Activated CD8-positive, alpha-beta memory T cell treated with anti-CD3 and anti-CD28 coated beads for 24 hours (primary cell): ENCODE measurements at regions not wholly inside any gene's neighbourhood (a gene's known extent, or its start where the extent isn't known, plus 50 kb on each side); places are given as distances from the start of the nearest gene placed in this dataset.

ENCODE experiments used
- DNase-seq: peaks from one replicate; pipeline ENCODE4 v3.0.0-alpha.2; 2020

DNA sequence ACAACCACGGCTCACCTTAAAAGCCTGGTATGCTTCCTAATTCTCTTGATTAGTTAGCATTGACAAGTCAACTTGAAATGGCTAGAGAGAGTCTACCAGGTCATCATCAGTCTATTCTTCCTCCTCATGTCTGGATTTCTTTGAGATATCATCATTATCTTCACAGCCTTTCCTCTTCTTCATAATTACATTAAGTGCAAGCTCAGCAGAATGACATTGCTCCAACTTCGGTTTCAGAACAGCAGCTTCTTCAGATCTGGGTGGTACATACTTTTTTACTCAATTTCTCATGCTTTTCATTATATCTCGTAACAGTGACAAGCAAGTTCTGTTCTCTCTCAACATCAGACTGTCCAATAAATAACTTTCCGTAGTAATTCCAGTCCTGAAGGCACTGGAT lies 337.5 kb upstream of the TENM3 start:
- DNase-seq, result no peak

DNA sequence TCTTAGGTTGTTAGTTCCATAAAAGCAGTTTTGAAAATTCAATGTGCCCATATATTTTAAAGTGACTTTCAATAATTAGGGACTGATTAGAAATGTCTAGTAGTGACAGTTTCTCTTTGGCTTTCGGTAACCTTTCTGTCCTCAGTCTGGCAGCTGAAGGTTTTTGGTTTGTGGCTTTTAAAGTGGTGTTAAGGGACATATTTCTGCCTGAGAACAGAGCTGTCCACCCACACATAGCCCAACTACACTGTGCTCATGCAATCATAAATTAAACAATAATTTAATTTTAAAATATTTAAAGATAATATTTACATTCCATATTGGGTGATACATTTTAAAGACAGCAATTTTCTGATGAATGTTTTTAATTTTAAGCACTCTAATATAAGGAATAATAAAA lies 335.0 kb upstream of the TENM3 start:
- DNase-seq, result no peak

DNA sequence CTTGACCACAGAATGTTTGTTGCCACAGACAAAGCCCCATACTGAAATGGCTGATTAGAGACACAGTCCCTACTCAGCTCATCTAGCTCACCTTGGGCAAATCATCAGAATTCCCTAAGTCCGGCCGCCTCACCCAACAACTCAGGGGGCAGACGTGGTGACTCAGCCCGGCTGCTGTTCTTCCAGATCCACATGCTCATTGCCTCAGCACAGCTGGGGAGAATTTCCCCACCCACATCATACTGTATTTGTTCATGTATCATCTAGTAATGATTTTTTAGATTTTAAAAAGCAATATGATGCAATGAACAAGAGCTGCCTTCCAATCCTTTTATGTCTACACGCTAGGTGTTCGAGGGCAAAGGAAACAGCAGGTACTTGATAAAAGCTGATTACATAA lies 333.8 kb upstream of the TENM3 start:
- DNase-seq, result no peak

DNA sequence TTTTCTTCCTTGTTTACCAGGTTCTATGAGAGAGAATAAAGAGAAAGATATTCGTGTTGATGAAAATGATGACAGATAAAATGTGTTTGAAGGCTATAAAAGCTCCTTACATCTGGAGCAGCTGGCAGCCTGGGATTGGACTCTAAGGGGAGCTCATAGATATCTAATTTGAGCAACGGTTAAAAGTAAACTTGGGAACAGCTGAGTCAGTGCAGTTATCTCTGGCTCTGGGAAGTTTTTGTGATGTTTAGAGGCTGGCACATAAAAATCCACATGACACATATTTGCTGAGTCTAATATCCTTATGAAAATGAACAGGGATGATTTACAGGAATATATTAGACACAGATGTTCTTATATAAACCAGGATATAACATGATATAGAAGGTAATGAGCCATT lies 331.8 kb upstream of the TENM3 start:
- no peak for DNase-seq

DNA sequence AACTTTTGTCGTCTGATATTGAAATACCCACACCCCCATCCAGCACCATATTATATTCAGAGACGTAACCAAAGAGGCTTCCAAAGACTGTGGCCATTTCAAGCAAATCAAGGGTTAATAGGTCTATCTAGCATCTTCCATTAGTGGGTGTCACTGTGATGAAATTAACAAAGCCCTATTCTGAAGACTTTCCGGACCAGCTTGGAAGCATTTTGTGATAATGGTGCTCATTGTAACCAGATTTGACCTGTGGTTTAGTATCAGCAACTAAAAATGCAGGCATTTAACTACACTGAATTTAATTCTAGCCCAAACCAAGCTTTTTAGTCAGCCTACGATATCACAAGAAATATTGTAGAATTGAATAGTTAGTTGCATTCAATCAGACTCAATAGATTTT lies 309.7 kb upstream of the TENM3 start:
- DNase-seq, result no peak

DNA sequence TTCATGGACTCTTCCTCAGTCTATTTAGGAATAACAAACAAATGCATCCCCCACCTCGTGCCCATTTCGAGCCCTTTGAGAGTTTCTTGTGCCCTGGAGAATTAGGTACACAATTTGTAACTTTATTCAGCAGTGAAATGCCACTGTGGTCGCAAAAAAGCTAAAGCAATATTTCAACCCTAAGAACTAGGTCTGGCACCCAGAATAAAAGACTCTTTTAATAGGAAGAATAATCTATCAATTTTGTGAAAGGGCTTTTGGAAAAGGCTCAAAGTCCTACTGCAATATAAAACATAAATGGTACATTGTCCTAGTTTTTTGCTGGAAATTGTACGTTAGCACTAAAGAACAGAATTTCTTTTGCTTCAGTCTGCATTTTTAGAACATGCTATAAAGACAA lies 304.6 kb upstream of the TENM3 start:
- no peak for DNase-seq

DNA sequence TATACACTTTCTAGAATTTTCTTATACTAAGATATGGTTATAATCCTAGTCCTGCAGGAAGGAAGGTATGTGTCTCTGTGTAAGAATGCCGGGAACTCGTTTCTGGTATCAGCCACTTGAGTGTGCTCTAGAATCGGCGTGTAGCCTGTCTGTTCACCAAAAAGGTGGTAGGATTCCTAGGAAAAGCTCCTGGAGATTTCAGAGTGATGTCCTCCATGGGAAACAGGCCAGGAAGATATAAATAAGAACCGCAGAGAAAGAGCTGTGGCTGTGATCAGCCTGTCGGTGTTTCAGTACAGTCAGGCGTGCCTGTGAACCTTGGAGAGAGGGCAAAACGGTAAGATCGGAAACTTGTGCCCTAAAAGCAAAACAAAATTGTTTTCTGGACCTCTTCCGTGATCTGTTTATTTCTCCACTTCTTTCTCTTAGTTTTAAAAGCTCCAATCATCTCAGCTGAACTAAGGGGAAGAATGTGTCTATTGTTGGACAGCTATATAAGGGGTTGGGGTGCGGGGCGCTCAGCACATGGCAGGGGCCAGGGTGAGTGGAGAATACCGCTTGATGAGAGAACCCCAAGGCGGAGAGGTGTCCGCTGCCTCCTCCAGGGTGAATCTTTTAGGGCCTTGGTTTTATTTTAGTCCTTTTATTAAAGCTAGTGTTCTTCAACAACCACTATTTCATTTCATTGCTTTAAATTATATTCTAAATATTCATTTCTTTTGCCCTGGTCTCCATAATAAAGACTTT lies 303.8 kb upstream of the TENM3 start:
- DNase-seq, result no peak

DNA sequence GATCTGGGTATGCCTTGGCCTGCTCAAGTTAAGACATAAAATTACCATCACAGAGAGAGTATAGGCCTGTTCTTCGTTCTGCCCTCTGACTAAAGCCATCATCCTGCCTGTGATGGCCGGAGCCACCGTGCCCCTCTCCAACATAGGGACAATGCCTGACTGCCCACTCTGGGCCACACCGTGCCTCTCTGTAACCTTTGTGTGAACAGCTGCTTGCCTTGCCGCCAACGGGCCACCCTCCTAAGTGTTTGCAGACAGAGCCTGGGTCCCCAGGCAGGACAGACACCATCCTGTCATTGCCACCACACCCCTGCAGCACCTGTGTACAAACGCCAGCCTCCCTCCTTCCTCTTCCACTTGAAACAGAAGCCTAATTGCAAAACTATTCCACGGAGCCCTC lies 298.7 kb upstream of the TENM3 start:
- no peak for DNase-seq

DNA sequence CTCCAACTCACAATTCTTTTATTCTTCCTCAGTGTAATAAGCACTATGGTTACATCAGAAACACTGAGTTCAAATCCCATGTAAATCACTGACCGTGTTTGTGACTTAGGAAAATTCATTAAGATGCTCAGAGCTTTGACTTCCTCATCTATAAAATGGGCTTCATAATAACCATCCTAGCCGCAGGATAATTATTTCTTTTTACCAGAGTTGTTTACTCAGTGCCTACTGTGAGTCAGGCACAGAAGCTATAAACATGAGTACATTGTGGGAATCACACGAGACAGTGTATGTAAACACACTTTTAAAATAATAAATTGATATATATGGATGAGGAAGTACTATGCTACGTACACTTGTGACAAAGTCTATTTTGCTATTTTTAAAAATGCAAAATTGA lies 296.3 kb upstream of the TENM3 start:
- no peak for DNase-seq

DNA sequence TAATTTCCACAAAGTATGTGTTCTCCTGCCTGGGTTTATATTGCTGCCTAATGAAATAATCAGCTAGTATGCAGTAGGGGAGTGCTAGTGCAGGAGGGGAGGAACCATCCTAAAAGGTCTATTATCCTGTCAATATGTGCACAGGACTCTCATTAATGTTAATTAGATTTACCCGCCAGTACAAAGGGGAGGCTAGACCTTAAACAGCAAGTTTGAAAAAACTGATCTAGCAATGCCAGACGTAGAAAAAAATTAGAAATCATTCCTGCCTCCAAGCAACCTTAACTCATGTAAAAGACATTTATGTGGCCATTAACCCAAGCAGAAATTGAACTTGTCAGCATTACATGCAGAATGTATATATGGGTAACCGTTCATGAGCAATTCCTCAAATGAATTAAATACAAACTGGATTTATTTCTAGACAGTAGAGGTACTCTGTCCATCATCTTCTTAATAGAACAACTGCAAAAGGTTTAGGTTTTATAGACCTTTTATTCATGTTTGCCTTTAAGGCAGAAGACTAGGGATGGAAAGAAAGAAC lies 294.3 kb upstream of the TENM3 start:
- DNase-seq, result no peak

DNA sequence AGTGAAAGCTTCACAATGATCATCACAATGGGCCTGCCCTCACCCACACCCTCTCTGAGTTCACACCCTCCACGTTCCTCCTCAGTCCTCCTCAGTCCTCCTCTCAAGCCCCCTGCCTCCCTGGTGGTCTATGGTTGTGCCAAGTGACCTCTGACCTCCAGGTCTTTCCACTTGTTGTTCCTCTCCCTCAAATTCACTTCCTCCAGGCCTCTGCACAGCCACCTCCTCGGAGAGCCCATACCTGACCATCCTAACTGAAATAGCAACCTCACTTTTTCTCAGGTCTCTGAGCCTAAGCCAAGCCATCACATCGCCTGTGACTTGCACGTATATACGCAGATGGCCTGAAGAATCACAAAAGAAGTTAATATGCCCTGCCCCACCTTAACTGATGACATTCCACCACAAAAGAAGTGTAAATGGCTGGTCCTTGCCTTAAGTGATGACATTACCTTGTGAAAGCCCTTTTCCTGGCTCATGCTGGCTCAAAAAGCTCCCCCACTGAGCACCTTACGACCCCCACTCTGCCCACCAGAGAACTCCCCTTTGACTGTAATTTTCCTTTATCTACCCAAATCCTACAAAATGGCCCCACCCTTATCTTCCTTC lies 293.4 kb upstream of the TENM3 start:
- no peak for DNase-seq

DNA sequence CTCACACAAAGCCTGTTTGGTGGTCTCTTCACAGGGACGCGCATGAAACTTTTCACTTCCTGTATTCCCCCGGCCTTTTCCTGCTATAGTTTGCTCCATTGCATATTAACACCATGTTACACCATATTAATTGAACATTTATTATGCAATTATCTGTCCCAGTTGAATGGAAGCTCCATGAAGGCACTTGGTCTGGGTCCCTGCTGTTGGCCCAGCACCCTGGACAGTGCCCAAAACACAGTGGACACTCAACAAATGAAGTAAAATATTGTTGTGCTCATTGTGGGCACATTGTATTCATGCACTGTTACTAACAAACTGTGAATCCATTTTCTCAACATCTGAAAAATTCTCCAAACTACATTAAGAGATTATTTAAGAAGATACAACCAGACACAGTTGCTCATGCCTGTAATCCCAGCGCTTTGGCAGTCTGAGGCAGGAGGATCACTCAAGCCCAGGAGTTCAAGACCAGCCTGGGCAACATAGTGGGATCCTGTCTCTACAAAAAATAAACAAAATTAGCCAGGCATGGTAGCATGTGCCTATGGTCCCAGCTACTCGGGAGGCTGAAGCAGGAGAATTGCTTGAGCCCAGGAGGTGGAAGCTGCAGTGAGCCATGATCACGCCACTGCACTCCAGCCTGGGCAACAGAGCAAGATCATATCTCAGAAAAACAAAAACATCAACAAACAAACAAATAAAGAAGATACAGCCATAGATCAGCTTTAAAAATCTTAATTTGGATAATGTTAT lies 292.7 kb upstream of the TENM3 start:
- no peak for DNase-seq

DNA sequence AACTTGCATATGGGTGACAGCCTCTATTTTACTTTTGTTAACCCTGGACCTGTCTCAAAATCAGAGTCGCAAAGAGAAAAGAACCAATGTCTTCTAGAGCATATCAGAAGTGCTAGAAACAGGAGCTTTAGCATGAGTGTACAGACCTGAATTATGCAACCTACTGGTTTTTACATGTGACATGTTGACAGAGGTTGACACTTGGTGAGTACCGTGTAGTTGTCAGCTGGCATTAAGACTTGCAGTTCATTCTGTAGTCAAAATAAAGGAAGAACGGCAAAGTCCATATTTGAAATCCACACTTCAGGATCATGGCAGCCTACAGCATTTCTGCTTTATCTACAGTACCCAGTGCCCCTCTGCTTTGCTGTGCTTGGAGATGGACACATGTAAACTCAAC lies 291.9 kb upstream of the TENM3 start:
- DNase-seq, result no peak

DNA sequence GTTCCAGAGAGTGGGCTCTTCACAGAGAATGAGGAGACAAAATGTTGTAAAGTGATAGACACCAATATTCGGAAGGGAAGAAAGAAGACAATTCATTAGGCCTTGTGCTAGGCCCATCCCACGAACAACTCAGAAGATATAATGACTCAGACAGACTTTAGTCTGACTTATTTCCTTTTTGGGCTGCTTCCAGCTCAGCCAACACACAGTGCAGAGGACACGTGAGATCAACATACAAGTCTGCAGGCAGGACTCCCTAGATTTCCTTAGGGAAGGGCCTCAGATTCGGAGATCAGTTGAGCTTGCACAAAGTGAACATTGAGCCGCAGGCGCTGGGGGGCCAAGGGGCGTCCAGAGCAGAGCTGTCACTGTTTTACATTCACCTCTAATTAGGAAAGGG lies 290.7 kb upstream of the TENM3 start:
- no peak for DNase-seq

DNA sequence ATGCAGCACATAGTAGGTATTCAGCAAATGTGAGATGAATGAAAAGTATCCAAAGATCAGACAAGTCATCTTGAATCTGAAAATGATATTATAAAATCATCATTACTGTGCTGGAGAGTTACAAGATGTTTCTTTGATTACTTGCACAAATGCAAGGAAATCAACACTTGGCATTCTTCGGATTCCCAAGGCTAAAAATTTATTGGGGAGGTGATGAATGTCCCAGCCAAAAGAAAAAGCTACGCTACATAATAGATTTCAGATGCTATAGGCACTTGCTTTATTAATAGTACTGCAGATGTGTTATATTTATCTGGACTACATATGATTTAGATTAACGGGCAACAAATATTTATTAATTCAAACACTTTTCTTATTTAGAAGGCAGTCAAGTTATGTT lies 286.7 kb upstream of the TENM3 start:
- DNase-seq, result no peak

DNA sequence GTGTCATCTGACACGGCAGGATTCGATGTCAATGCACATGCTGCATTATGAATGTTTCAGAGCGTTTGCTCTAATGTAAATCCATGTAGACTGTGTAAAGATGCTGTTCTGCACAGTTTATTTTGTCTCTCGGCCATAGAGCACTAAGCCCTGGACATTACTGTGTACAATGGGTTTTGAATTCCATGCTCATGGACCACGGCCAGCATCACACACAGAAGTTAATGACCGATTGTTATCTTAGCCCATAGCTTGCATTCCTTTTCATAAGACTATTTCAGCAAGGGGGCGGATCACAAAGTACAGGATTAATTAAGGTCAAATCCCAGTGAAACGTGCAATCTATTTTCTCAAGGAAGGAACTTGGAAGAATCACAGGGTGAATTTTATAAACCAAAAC lies 286.1 kb upstream of the TENM3 start:
- no peak for DNase-seq

DNA sequence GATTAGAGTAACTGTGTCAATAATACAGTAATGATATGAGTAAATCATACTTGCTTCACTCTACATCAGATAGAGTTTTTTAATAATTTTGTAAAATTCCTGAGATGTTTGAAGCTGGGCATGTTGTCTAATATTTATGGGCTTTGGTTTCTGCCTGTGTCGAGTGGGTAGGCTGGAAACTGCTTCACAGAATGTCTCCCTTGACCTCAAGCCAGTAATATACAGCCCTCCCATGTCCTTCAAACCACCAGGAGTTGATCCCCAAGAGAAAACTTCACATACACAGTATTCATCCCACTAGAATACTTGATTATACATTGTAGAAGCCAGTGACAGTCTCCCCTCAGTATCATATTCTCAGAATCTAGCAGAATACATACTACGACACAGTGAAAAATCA lies 284.8 kb upstream of the TENM3 start:
- no peak for DNase-seq

DNA sequence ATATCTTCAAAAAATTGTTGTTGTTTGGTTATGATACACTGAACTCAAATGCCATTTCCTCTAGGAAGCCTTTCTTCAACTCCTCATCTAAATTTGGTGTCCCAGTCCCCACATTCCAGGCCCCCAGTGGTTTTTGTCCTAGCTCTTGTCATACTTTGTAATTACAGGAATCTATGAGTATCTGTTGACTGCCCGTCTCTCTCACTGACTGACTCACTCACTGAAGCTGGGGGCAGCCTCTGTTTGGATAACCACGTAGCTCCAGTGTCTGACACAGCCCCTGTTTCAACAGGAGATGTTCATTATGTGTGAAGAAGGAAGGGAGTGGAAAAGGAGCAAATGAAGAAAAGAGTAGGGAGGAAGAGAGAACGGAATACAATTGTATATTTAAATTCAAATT lies 284.1 kb upstream of the TENM3 start:
- no peak for DNase-seq

DNA sequence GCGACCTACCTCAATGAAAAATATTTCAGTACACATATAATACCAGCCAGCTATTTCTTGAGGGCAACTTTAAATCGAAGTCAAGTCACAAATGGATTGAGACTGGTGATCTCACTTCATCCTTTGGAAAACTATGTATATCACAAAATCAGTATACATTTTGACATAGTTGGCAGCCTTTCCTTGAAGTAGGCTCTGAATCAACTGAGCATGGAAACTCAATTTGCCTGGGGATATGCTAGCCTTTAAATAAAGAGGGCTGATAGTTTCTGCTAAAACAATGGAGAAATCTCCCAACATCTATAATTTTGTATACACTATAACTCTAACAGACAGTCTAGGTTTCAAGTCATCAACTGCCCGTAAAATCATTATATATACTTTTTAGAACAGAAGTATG lies 282.8 kb upstream of the TENM3 start:
- DNase-seq, result no peak

DNA sequence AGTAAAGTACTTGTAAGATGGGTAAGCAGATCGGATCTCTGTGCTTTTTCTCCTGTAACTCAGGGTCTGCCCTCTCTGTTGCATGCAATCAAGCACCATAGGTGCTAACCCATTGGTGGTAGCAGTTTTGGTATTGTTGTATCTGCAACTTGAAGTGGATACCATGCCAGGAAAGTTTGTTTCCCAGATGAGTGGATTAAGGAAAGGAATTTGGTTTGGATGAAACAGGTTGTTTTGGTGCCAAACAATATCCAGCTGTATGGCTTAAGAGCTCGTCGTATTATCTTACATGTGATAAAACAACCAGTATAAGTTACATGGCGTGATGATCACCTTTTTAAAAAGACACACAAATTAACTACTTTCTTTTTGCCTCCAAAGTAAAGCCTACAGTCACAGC lies 280.9 kb upstream of the TENM3 start:
- no peak for DNase-seq

DNA sequence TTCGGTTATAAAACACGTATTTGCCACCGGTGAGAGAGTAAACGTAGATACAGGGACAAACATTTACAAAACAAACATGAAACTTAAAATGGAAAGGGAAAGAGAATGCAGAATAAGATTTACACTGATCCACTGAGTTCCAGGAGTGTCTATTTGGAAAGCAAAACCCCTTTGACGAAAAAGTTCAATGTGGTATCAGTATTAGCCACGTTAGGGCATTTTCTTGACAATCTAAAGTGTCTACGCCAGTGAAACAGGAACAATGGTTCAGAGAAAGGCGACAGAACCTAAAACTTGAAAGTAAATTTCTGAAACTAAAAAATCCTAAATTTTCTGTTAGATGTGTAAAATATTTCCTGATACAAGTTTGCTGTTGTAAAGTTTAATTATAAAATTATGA lies 278.5 kb upstream of the TENM3 start:
- no peak for DNase-seq

DNA sequence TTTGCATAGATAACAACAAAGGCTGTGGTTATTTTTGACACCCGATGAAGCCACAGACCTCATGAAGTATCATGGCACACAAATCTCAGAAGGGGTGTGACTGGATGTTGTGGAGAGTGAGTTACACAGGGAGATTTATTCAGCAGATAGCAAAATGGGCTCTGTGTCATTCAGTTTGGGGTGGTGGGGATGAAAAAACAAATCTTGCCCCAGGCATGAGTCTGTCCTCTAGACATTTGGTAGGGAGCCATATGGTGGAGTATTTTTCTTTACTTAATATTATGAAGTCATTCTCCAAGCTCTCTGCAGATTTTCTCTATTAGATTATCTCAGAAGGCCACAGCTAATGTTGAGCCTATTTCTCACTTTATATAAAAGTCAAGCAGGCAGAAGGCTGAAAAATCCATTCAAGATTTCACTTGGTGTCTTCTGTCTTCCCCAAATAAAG lies 277.1 kb upstream of the TENM3 start:
- no peak for DNase-seq

DNA sequence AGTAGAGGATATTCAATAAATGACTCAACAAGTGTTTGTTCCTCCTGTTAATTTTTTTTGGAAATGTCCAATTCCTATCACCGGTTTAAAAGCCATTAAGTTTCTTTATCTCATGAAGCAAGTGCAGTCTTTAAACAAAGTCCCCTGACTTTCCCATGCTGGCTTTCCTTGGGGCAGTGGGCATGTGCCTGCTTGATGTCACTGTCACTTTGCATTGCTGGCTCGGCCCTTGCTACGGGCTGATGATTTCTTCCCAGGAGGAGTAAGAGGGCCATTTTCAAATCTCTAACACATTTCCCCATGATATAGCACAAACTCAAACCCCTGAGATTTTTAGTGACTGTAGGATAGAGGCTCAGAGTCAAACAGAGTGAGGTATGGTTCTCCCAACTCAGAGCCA lies 275.8 kb upstream of the TENM3 start:
- DNase-seq, result no peak

DNA sequence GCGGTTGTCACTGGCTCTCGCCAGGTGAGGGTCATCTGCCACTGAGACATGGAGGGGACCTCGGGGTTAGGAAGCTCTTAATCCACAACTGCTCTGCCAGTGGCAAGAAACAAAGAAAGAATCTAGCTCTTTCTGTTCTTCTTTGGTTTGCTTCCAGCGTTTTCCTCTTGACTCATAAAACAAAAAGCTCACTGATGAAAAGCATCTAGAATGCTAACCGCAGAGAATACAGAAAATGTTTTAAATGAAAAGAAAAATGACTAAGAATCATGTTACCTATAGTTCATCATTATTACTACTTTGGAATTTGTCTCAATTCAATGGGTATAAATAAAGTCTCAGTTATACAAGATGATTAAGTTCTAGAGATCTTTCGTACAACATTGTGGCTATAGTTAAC lies 274.8 kb upstream of the TENM3 start:
- DNase-seq, result no peak
